ENCODE measurements at regions not wholly inside any gene's neighbourhood (a gene's known extent, or its start where the extent isn't known, plus 50 kb on each side); places are given as distances from the start of the nearest gene placed in this dataset.

DNA sequence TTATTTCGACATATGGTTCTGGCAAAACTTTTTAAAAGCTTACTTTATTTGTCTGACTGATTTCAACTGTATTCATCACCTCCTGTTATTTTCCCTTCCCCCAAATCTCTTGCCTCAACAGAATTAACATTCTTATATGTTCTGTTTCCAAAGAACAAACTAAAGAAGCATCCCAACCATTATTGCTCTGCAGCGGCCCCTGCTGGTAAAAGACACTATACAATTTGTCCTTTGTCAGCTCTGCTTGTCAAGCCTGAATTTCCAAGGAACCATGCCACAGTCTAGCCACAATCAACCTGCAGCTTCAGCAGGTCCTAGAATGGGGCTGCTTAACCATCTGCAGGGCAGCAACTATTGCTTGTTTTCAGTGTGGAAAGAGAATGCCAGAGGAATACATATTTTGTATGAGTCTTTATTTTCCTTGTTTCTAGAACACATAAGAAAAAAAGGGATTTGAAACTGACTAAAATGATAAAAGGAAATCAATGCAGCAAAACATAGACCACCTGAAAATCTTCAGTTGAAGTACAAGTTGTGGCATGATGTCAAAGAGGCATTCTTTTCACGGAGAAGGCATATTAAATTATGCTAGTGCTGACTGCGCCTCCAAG is 845.3 kb downstream of the DIAPH3 start:
- TF ChIP-seq POLR2A (IDR thresholded peaks at IDR 0.05; ENCODE audit: low read depth), result no peak
- TF ChIP-seq POLR2AphosphoS5 (IDR thresholded peaks at IDR 0.05), result no peak
- TF ChIP-seq, protein P1, sequence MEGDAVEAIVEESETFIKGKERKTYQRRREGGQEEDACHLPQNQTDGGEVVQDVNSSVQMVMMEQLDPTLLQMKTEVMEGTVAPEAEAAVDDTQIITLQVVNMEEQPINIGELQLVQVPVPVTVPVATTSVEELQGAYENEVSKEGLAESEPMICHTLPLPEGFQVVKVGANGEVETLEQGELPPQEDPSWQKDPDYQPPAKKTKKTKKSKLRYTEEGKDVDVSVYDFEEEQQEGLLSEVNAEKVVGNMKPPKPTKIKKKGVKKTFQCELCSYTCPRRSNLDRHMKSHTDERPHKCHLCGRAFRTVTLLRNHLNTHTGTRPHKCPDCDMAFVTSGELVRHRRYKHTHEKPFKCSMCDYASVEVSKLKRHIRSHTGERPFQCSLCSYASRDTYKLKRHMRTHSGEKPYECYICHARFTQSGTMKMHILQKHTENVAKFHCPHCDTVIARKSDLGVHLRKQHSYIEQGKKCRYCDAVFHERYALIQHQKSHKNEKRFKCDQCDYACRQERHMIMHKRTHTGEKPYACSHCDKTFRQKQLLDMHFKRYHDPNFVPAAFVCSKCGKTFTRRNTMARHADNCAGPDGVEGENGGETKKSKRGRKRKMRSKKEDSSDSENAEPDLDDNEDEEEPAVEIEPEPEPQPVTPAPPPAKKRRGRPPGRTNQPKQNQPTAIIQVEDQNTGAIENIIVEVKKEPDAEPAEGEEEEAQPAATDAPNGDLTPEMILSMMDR (IDR thresholded peaks at IDR 0.05), result peak; percentile 55 to 75 (median 60)
